ENCODE measurements at regions not wholly inside any gene's neighbourhood (a gene's known extent, or its start where the extent isn't known, plus 50 kb on each side); places are given as distances from the start of the nearest gene placed in this dataset.

GRCh38 chr9:129273941-129274684 is 96.1 kb upstream of the IER5L start:
- no peak for DNase-seq

GRCh38 chr9:129273136-129273895 is 95.3 kb upstream of the IER5L start:
- DNase-seq, result no peak

- no peak for DNase-seq
These were observed 94.4 kb upstream of the IER5L start for GRCh38 chr9:129272348-129273025.

GRCh38 chr9:129270903-129271431 is 92.9 kb upstream of the IER5L start:
- DNase-seq, result no peak

- no peak for DNase-seq
These were observed 92.1 kb upstream of the IER5L start for GRCh38 chr9:129270205-129270604.

GRCh38 chr9:129267141-129267540 is 89.1 kb upstream of the IER5L start:
- DNase-seq, result no peak

GRCh38 chr9:129266536-129266935 is 88.5 kb upstream of the IER5L start:
- no peak for DNase-seq

- no peak for DNase-seq
These were observed 86.3 kb upstream of the IER5L start for GRCh38 chr9:129264388-129264787.

- no peak for DNase-seq
These were observed 85.8 kb upstream of the IER5L start for GRCh38 chr9:129263836-129264235.

GRCh38 chr9:129262261-129262660 is 84.2 kb upstream of the IER5L start:
- DNase-seq, result no peak

- DNase-seq, result no peak
These were observed 81.3 kb upstream of the IER5L start for GRCh38 chr9:129259375-129259774.

- DNase-seq, result no peak
These were observed 80.8 kb upstream of the IER5L start for GRCh38 chr9:129258823-129259301.

- DNase-seq, result no peak
These were observed 80.2 kb upstream of the IER5L start for GRCh38 chr9:129258124-129258822.

- DNase-seq, result no peak
These were observed 79.1 kb upstream of the IER5L start for GRCh38 chr9:129256959-129257713.

GRCh38 chr9:129254566-129255287 is 76.7 kb upstream of the IER5L start:
- DNase-seq, result no peak

- no peak for DNase-seq
These were observed 75.8 kb upstream of the IER5L start for GRCh38 chr9:129253803-129254381.

- no peak for DNase-seq
These were observed 75.1 kb upstream of the IER5L start for GRCh38 chr9:129252937-129253802.

- no peak for DNase-seq
These were observed 72.7 kb upstream of the IER5L start for GRCh38 chr9:129250786-129251185.

- no peak for DNase-seq
These were observed 69.5 kb upstream of the IER5L start for GRCh38 chr9:129247285-129248153.
